Activated CD4-positive, CD25-positive, alpha-beta regulatory T cell treated with anti-CD3 and anti-CD28 coated beads, Interleukin-2, amount 50 U/mL, for 24 hours (primary cell): ENCODE measurements at regions not wholly inside any gene's neighbourhood (a gene's known extent, or its start where the extent isn't known, plus 50 kb on each side); places are given as distances from the start of the nearest gene placed in this dataset.

ENCODE experiments used
- ATAC-seq, 2 donors: fragments of 150-1000 bp; cut with Tn5 transposase; one replicate each; pipeline ENCODE4 v1.10.0; 2021; ENCODE audit warnings: mild to moderate bottlenecking in 1 of 2, moderate library complexity in 1 of 2

GRCh38 chr4:153109296-153109849, 94.9 kb upstream of the TRIM2 start:
- ATAC-seq, result no peak

GRCh38 chr4:153110739-153111138, 93.5 kb upstream of the TRIM2 start:
- no peak for ATAC-seq

- no peak for ATAC-seq
Measured at GRCh38 chr4:153111426-153112040, 92.7 kb upstream of the TRIM2 start.

- no peak for ATAC-seq
Measured at GRCh38 chr4:153112041-153112441, 92.2 kb upstream of the TRIM2 start.

DNA sequence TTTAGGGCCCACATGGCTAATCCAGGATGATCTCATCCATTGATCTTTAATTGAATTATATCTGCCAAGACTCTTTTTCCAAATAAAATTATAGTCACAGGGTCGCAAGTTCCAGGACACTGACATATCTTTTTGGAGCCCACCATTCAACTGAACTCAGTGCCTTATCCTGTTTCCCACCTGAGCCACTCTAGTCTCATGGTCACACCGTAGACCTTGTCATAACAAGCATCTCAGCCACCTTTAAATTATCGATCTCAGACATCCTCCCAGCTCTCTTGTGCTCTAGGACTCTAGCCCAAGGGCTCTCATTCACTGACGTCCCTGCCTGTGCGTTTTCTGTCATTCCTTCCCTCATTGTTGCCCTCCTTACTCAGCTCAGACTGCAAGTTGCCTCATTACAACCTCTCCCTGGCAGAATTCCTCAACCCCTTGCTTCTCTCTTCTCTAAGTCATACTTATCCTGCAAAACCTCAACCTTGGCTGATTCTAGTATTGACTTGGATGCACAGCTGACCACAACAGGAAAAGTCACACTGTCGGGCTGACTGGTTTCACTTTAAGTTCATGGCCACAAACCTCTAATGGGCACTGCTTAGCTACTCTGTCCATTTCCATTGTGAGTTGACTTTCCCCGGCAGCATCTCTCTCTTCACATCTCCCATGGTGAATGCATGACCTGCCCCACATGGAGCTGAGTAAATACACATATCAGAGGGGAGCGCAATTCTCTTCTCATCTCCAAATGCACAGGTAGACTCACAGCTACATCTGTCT, 91.0 kb upstream of the TRIM2 start:
- ATAC-seq, result no peak

GRCh38 chr4:153113838-153114105, 90.5 kb upstream of the TRIM2 start:
- ATAC-seq, result no peak

DNA sequence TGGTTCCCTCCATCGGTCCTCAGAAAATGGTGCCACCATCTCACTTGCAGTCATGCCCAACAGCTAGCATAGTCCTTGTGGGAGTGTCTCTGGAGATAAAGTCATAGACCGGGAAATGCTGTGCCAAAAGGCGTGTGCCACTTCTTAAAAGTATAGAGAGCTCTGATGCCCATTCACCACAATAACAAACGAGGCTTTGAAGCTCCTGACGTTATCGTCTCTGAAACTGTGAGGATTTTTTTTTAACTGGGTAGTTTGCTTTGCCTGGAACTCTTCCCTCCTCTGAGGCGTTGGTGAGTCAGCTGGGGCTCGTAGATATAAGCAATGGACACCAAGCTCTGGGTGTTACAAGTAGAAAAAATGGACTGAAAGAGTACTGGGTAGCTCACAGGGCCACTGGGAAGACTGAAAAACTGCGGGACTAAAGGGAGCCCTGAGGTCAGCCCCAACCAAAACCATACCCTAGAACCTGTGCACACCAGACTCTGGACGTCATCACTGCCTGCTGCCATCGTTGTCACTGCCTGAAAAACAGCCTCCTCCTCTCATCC, 89.4 kb upstream of the TRIM2 start:
- peak; percentile 55 to 58 for ATAC-seq

DNA sequence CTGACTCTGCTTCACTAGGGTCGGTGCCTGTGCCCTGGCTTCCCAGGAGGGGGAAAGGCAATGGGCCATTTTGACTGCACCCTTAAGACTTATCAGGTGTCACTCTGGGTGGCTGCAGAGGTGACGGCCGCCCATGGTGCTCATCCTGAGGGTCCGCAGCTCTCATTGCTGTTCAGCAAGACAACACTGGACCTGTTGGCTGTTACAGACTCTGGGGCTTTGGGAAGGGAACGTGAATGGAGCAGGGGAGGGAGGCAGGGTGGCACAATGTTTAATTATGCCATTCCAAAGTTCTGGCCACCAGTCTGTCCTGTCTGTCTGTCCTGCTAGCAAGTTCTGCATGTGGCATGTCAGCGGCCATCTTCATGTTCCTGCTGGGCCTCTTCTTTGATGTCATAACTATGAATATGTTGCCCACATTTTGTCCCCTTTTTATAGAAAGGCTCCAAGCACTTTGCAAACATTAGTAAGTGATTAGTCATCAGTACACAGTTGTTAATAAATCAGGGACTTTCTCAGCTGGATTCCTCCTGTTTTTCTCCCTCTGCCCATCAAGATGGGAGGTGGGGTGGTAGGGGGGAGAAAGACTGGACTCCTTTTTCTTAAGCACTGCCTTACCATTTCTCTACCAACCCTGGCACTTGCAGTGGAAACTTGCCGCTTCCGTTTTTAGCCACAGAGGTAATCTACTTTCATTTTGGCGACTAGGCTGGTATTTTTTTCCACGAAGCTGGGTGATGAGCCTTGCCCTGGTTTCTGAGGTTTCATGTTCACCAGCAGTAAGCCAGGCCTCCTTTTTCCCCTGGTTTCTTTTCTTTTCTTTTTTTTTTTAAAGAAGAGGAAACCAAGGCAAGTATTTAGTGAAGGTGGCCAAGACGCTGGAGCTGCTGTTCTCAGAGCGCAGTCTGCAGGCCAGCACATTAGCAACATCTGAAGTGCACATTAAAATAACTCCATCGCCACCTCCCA, 88.6 kb upstream of the TRIM2 start:
- ATAC-seq, result peak; percentile 79 to 80

DNA sequence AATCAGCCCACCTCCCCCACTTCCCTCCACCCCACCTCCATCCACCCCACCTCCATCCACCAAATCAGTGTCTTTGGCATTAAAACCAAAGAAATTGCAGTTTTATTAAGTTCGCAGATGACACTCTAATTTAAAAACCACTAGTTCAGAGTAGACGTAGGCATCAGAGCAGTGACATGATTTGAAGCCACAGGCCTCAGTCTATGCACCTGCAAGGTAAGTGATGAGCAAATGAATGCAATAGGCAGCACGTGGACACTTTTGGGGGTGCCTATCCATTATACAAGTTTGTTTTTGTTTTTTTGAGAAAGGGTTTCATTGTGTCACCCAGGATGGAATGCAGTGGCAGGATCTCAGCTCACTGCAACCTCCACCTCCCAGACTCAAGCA, 88.0 kb upstream of the TRIM2 start:
- ATAC-seq, result peak; percentile 19 to 22

DNA sequence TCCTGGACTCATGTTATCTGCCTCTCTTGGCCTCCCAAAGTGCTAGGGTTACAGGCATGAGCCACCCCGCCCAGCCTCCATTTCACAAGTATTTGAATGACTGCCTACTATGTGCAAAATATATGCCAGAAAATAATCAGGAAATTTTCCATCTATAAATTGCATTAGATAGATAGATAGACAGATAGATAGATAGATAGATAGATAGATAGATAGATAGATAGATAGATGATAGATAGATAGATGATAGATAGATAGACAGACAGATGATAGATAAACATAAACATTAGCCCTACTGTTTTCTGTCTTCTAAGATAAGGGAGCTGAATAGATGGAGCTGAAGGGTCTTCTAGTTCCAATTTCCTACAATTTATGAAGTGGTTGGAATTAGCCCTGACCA, 87.4 kb upstream of the TRIM2 start:
- no peak for ATAC-seq

GRCh38 chr4:153117554-153117953, 86.7 kb upstream of the TRIM2 start:
- no peak for ATAC-seq

GRCh38 chr4:153119626-153120025, 84.6 kb upstream of the TRIM2 start:
- ATAC-seq, result no peak

- no peak for ATAC-seq
Measured at GRCh38 chr4:153120235-153120634, 84.0 kb upstream of the TRIM2 start.

DNA sequence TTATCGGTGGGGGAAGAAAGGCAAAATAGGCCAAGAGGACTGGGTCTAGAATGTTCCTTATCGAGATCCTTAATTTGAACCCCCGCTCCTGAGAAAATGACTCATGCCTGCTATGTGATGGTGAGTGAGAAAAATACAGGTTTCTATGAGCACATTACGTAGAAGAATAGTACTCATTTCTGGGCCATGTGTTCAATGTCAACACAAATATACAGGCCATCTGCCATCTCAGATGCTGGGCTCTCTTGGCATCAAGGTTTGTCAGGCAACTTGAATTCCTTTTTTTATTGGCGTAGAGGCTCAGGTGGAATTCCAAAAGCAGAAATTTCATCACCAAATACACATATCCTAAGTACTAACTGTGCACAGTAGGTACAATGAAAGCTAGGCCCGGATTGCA, 81.4 kb upstream of the TRIM2 start:
- no peak for ATAC-seq

DNA sequence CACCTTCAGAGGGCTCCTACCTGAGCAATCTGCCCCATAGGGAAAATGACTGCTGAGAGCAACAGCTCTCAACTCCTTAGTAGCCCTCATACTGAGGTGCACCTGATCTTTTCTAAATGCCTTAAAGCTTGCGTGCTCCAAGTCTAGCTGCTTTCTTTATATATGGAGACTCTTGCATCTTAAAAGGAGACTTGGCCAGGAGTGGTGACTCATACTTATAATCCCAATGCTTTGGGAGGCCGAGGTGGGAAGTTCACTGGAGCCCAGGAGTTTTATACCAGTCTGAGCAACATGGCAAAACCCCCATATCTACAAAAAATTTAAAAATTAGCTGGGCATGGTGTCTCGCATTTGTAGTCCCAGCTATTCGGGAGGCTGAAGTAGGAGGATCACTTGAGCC, 78.1 kb upstream of the TRIM2 start:
- ATAC-seq, result no peak

DNA sequence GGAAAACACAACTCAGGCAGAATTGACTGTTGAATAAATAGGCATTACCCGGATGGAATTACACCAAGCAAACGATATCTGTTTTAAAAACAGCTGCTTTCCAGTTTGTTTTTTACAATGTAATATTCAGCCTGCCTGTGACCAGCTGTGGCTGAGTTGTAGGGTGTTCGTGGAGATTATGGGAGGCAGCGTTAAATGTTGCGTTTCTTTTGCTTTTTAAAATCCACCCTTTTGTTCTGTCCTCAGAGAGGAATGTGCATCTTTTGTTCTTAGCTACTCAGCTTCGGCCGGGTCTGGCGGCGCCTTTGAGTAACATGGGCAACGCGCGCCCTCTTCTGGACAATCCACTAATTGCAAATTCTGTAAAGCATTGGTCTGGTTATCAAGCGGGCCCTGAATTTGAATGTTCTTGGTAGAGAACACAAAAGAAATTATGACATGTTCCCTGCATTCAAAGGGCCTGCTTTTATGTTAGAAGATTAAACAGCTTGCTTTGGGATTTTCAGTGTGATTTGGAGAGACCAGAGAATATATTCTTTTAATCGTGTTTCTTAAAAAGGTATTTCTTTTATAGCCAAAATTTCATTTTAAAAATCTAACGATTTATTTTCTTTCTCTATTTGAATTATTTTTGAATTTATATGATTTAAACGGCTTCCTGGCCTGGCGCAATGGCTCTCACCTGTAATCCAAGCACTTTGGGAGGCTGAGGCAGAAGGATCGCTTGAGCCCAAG, 76.3 kb upstream of the TRIM2 start:
- peak; percentile 77 to 82 for ATAC-seq

DNA sequence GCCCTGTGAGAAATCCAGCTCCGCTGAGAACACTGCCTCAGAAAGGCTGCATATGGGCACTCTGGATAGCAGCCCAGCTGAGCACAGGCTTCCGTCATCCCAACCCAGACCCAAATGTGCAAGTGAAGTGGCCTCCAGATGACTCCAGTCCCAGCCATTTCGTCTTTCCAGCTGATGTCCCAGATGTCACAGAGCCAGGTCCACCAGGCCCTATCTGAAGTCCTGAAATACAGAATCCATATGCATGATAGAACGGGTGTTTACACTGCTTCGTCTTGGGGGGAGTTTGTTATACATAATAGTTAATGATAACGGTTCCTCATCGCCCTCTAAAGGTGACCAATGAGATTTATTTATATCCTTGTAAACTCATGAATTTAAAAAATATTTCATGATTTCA, 72.6 kb upstream of the TRIM2 start:
- no peak for ATAC-seq

GRCh38 chr4:153137159-153137558, 67.1 kb upstream of the TRIM2 start:
- ATAC-seq, result no peak

- ATAC-seq, result no peak
Measured at GRCh38 chr4:153137677-153138630, 66.3 kb upstream of the TRIM2 start.

- ATAC-seq, result no peak
Measured at GRCh38 chr4:153138736-153139135, 65.5 kb upstream of the TRIM2 start.

GRCh38 chr4:153140294-153140693, 63.9 kb upstream of the TRIM2 start:
- no peak for ATAC-seq
